Activated CD8-positive, alpha-beta T cell treated with anti-CD3 and anti-CD28 coated beads for 36 hours (primary cell): ENCODE measurements at regions not wholly inside any gene's neighbourhood (a gene's known extent, or its start where the extent isn't known, plus 50 kb on each side); places are given as distances from the start of the nearest gene placed in this dataset.
"Not testable (repeated sequence)": the region's sequence is repeated elsewhere in the genome, so short reads cannot be mapped to it uniquely, and the experiment has no call there.

Experiments used
- ATAC-seq: fragments of 200-7000 bp; cut with Tn5 transposase; one replicate; pipeline ENCODE4 v1.10.0; 2021; ENCODE audit warnings: mild to moderate bottlenecking, moderate library complexity
- CTCF ChIA-PET: fragments of 350-600 bp; sonication (Branson Sonifier 250); formaldehyde crosslinking; loops from one replicate; lab custom pipeline; 2021; ENCODE audit warnings: antibody characterized with exemption; lab: Charles Lee
- POLR2A ChIA-PET: fragments of 350-600 bp; sonication (Branson Sonifier 250); formaldehyde crosslinking; loops from one replicate; lab custom pipeline; 2021; ENCODE audit warnings: antibody characterized with exemption; lab: Charles Lee
- DNase-seq: peaks from one replicate; pipeline ENCODE4 v3.0.0-alpha.2; 2020
- H3K27ac Mint-ChIP-seq: one replicate; pipeline ENCODE4 v1.8.0; 2021; ENCODE audit warnings: mild to moderate bottlenecking, mixed read lengths
- H3K27me3 Mint-ChIP-seq: one replicate; pipeline ENCODE4 v1.8.0; 2021; ENCODE audit warnings: mixed read lengths
- H3K36me3 Mint-ChIP-seq: one replicate; pipeline ENCODE4 v1.8.0; 2021; ENCODE audit warnings: low read depth, mixed read lengths
- H3K4me1 Mint-ChIP-seq: one replicate; pipeline ENCODE4 v1.8.0; 2021; ENCODE audit warnings: low read depth, mixed read lengths
- H3K4me3 Mint-ChIP-seq: one replicate; pipeline ENCODE4 v1.8.0; 2021; ENCODE audit warnings: mild to moderate bottlenecking, moderate library complexity, mixed read lengths
- H3K9me3 Mint-ChIP-seq: one replicate; pipeline ENCODE4 v1.8.0; 2021; ENCODE audit warnings: mixed read lengths
- CTCF ChIP-seq: fragments of 200-600 bp; IDR thresholded peaks from one replicate; pipeline ENCODE4 v1.8.0; 2022; ENCODE audit warnings: antibody characterized with exemption, mild to moderate bottlenecking
- intact Hi-C: fragments of 100-400 bp; cut with micrococcal nuclease; formaldehyde crosslinking; loops from one replicate; pipeline ENCODE4 v1.10.0; 2022

- Mint-ChIP-seq H3K9me3 (peaks cover 19% of the 10 kb centered on the region), H3K4me1 (no peaks in the 10 kb centered on the region), H3K36me3 (no peaks in the 10 kb centered on the region), H3K27ac (no peak overlapping the region), H3K27me3 (peaks cover 20% of the 10 kb centered on the region), H3K4me3 (no peak overlapping the region)
- CTCF ChIA-PET = interaction anchor here (1.4 kb wide), 1 partner anchor 13 kb away, joined by 3 read pairs; no protein-coding TSS in a partner anchor
- no peak for ATAC-seq
- no peak for DNase-seq
- no peak for TF ChIP-seq CTCF
- POLR2A ChIA-PET = no interaction called here
- intact Hi-C loops = no loop called here
These were observed 82.9 kb upstream of the RAB12 start for GRCh38 chr18:8526332-8526731.

- intact Hi-C loops = no loop called here
- Mint-ChIP-seq H3K9me3 (peaks cover 34% of the 10 kb centered on the region), H3K27me3 (peaks cover 11% of the 10 kb centered on the region), H3K4me1 (no peaks in the 10 kb centered on the region), H3K4me3 (no peak overlapping the region), H3K27ac (no peak overlapping the region), H3K36me3 (no peaks in the 10 kb centered on the region)
- ChIA-PET POLR2A (no interaction called here), CTCF (no interaction called here)
- ATAC-seq (no peak), DNase-seq (no peak)
- TF ChIP-seq CTCF = no peak
These were observed 79.6 kb upstream of the RAB12 start for GRCh38 chr18:8529609-8530008.

GRCh38 chr18:8531084-8531483 is 78.2 kb upstream of the RAB12 start:
- DNase-seq, CTCF ChIA-PET, H3K27me3 Mint-ChIP-seq, H3K27ac Mint-ChIP-seq, H3K4me1 Mint-ChIP-seq, H3K36me3 Mint-ChIP-seq, intact Hi-C loops, POLR2A ChIA-PET, ATAC-seq, H3K4me3 Mint-ChIP-seq: not testable (repeated sequence)
- H3K9me3 Mint-ChIP-seq = peaks cover 35% of the 10 kb centered on the region

GRCh38 chr18:8536231-8536630 is 73.0 kb upstream of the RAB12 start:
- ChIA-PET CTCF (no interaction called here), POLR2A (no interaction called here)
- no peaks in the 10 kb centered on the region for H3K4me1 Mint-ChIP-seq
- TF ChIP-seq CTCF = no peak
- ATAC-seq (no peak), DNase-seq (no peak)
- no peak overlapping the region for H3K27ac Mint-ChIP-seq
- no peaks in the 10 kb centered on the region for H3K27me3 Mint-ChIP-seq
- no peaks in the 10 kb centered on the region for H3K36me3 Mint-ChIP-seq
- intact Hi-C loops = no loop called here
- H3K9me3 Mint-ChIP-seq = peaks cover 17% of the 10 kb centered on the region
- H3K4me3 Mint-ChIP-seq = no peak overlapping the region

GRCh38 chr18:8536922-8537321 is 72.3 kb upstream of the RAB12 start:
- ChIA-PET CTCF (no interaction called here), POLR2A (no interaction called here)
- intact Hi-C loops = no loop called here
- H3K4me1 Mint-ChIP-seq = no peaks in the 10 kb centered on the region
- DNase-seq = no peak
- peaks cover 10% of the 10 kb centered on the region for H3K9me3 Mint-ChIP-seq
- no peak for ATAC-seq
- H3K27ac Mint-ChIP-seq = no peak overlapping the region
- no peak overlapping the region for H3K4me3 Mint-ChIP-seq
- no peaks in the 10 kb centered on the region for H3K27me3 Mint-ChIP-seq
- TF ChIP-seq CTCF = no peak
- H3K36me3 Mint-ChIP-seq = no peaks in the 10 kb centered on the region

GRCh38 chr18:8537400-8537799 is 71.8 kb upstream of the RAB12 start:
- intact Hi-C loops = no loop called here
- ATAC-seq (no peak), DNase-seq (no peak)
- ChIA-PET POLR2A (no interaction called here), CTCF (no interaction called here)
- no peak for TF ChIP-seq CTCF
- Mint-ChIP-seq H3K36me3 (no peaks in the 10 kb centered on the region), H3K27ac (no peak overlapping the region), H3K4me1 (no peaks in the 10 kb centered on the region), H3K27me3 (no peaks in the 10 kb centered on the region), H3K4me3 (no peak overlapping the region), H3K9me3 (peaks cover 5% of the 10 kb centered on the region)
